Calu3 (cell line): ENCODE measurements at regions not wholly inside any gene's neighbourhood (a gene's known extent, or its start where the extent isn't known, plus 50 kb on each side); places are given as distances from the start of the nearest gene placed in this dataset.

ENCODE experiments used
- BruUV-seq: library from RNA; stranded (reverse); fragments of 400-500 nt; replicated peaks from 2 replicates; lab custom pipeline; 2021; lab: Mats Ljungman, UMichigan
- CTCF ChIA-PET: fragments of 300-600 bp; sonication (Branson Sonifier 250); formaldehyde crosslinking; loops from one replicate; lab custom pipeline; 2022; ENCODE audit warnings: antibody characterized with exemption; lab: Charles Lee
- DNase-seq: peaks from one replicate; pipeline ENCODE4 v3.0.0; 2022
- H3K27ac Mint-ChIP-seq: one replicate; pipeline ENCODE4 v1.8.0; 2022; ENCODE audit warnings: mixed read lengths; ENCODE audit not compliant: unreplicated experiment
- H3K27me3 Mint-ChIP-seq: one replicate; pipeline ENCODE4 v1.8.0; 2022; ENCODE audit warnings: mixed read lengths; ENCODE audit not compliant: unreplicated experiment
- H3K36me3 Mint-ChIP-seq: one replicate; pipeline ENCODE4 v1.8.0; 2022; ENCODE audit warnings: mild to moderate bottlenecking, moderate library complexity, mixed read lengths; ENCODE audit not compliant: insufficient read depth, unreplicated experiment
- H3K4me1 Mint-ChIP-seq: one replicate; pipeline ENCODE4 v1.8.0; 2022; ENCODE audit warnings: mild to moderate bottlenecking, low read depth, mixed read lengths; ENCODE audit not compliant: unreplicated experiment
- H3K4me3 Mint-ChIP-seq: one replicate; pipeline ENCODE4 v1.8.0; 2022; ENCODE audit warnings: mild to moderate bottlenecking, low read depth, moderate library complexity, mixed read lengths; ENCODE audit not compliant: unreplicated experiment
- H3K9me3 Mint-ChIP-seq: one replicate; pipeline ENCODE4 v1.8.0; 2022; ENCODE audit warnings: low read depth, mixed read lengths; ENCODE audit not compliant: unreplicated experiment
- intact Hi-C: fragments of 100-400 bp; cut with micrococcal nuclease; formaldehyde crosslinking; loops from one replicate; pipeline ENCODE4 v1.10.0; 2022; ENCODE audit not compliant: unreplicated experiment
- TF ChIP-seq, protein P1 (sequence below): fragments of 200-600 bp; IDR thresholded peaks from one replicate; pipeline ENCODE4 v1.8.0; 2022; ENCODE audit warnings: antibody characterized with exemption; ENCODE audit not compliant: unreplicated experiment

DNA sequence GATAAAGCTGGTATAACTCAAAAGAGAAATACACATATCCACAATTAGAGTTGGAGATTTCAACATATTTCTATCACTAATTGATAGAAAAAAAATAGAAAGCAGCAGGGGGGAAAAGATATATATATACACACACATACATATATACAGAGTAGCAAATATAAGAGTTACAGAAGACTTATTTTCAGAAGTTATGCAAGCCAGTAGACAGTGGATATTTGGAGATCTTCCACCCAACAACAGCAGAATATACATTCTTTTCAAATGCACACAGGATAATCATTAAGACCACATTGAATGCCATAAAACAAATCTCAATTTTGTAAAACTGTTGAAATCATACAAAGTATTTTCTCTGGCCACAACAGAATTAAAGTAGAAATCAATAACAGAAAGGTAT is 192.8 kb downstream of the LACC1 start:
- no TSS peak for BruUV-seq
- intact Hi-C loops = no loop called here

DNA sequence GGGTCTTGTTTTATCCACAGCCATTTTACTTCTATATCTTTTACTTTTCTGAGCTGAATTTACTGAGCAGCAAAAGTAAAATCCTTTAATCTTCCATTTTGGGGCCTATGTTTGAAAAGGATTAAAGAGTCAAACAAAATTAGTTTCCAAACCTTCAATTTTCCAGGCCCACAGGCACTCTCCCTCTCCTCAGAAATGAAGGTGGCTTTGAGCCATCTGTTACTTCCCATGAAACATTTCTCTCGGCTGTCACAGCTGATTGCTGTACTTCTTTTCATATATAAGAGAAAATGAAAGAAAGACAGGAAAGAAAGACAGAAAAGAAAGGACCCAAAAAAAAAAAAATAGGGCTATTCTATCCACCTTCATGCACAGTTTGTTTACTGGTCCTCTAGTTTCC is 194.9 kb downstream of the LACC1 start:
- TF ChIP-seq, protein P1, sequence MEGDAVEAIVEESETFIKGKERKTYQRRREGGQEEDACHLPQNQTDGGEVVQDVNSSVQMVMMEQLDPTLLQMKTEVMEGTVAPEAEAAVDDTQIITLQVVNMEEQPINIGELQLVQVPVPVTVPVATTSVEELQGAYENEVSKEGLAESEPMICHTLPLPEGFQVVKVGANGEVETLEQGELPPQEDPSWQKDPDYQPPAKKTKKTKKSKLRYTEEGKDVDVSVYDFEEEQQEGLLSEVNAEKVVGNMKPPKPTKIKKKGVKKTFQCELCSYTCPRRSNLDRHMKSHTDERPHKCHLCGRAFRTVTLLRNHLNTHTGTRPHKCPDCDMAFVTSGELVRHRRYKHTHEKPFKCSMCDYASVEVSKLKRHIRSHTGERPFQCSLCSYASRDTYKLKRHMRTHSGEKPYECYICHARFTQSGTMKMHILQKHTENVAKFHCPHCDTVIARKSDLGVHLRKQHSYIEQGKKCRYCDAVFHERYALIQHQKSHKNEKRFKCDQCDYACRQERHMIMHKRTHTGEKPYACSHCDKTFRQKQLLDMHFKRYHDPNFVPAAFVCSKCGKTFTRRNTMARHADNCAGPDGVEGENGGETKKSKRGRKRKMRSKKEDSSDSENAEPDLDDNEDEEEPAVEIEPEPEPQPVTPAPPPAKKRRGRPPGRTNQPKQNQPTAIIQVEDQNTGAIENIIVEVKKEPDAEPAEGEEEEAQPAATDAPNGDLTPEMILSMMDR = no peak
- no peak overlapping the region for H3K27ac Mint-ChIP-seq
- no peak for DNase-seq

More for the DNA sequence above, 192.8 kb downstream of the LACC1 start:
- TF ChIP-seq, protein P1 = no peak
- no peak overlapping the region for H3K27ac Mint-ChIP-seq
- peaks cover 7% of the 10 kb centered on the region for H3K9me3 Mint-ChIP-seq
- H3K4me3 Mint-ChIP-seq = no peak overlapping the region
- DNase-seq = no peak
- H3K4me1 Mint-ChIP-seq = peaks cover 14% of the 10 kb centered on the region
- no peaks in the 10 kb centered on the region for H3K27me3 Mint-ChIP-seq
- peaks cover 14% of the 10 kb centered on the region for H3K36me3 Mint-ChIP-seq
- CTCF ChIA-PET = no interaction called here

DNA sequence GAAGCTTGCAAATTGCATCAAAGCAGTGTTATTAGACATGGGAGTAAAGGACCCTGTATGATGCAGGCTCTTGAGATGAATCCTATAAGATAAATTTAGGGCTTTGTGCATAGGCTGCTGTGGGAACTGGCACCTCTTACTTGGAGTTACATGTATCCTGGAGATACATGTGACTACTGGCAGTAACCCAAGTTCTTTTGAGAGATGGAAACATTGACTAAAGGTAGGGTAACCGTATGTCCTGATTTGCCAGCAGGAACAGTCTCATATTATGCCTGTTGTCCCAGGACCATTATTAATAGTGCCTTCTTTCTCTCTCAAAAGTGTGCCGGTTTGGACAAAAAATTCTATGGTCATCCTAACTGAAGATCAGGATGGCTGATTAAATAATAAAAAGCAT is 195.4 kb downstream of the LACC1 start:
- no peaks in the 10 kb centered on the region for H3K27me3 Mint-ChIP-seq
- CTCF ChIA-PET = no interaction called here

More for the DNA sequence above, 194.9 kb downstream of the LACC1 start:
- intact Hi-C loops = no loop called here
- Mint-ChIP-seq H3K27me3 (no peaks in the 10 kb centered on the region), H3K4me3 (no peak overlapping the region), H3K9me3 (peaks cover 9% of the 10 kb centered on the region), H3K36me3 (peaks cover 3% of the 10 kb centered on the region), H3K4me1 (peaks cover under 1% of the 10 kb centered on the region)
- CTCF ChIA-PET = no interaction called here
- no TSS peak for BruUV-seq

DNA sequence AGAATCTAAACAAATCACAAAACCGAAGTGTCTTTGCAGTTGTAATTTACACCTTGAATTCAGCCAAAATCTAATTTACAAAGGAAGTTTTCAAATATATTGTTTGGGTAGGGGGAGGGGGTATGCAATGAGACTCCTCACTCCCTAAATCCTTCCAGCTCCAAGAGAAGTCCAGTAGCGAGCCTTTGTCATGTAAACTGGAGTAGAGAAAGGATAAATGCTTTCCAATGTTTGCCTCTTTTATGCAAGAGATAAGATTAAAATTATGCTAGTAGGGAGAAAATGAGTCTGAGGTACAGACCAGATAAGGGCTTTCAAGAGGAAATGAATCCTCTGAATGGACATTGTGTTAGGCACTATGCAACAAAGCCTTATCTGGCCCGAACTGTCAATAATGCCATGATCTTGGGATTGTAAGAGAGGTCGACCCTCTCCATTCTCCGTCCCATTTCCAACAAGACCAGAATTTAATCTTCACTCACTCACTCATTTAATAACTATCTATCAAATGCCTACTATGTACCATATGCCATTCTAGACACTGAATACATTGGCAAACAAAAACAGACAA is 199.2 kb downstream of the LACC1 start:
- TF ChIP-seq, protein P1 = no peak
- no TSS peak for BruUV-seq
- Mint-ChIP-seq H3K4me1 (no peaks in the 10 kb centered on the region), H3K9me3 (peaks cover 8% of the 10 kb centered on the region), H3K27ac (no peak overlapping the region), H3K27me3 (no peaks in the 10 kb centered on the region), H3K4me3 (no peak overlapping the region), H3K36me3 (no peaks in the 10 kb centered on the region)
- DNase-seq = no peak
- CTCF ChIA-PET = no interaction called here
- intact Hi-C loops = no loop called here

More for the DNA sequence above, 195.4 kb downstream of the LACC1 start:
- Mint-ChIP-seq H3K4me1 (no peaks in the 10 kb centered on the region), H3K27ac (no peak overlapping the region), H3K4me3 (no peak overlapping the region), H3K9me3 (peaks cover 11% of the 10 kb centered on the region), H3K36me3 (no peaks in the 10 kb centered on the region)
- no peak for DNase-seq
- intact Hi-C loops = no loop called here
- no TSS peak for BruUV-seq
- TF ChIP-seq, protein P1 = no peak
